ENCODE measurements at regions not wholly inside any gene's neighbourhood (a gene's known extent, or its start where the extent isn't known, plus 50 kb on each side); places are given as distances from the start of the nearest gene placed in this dataset.

DNA sequence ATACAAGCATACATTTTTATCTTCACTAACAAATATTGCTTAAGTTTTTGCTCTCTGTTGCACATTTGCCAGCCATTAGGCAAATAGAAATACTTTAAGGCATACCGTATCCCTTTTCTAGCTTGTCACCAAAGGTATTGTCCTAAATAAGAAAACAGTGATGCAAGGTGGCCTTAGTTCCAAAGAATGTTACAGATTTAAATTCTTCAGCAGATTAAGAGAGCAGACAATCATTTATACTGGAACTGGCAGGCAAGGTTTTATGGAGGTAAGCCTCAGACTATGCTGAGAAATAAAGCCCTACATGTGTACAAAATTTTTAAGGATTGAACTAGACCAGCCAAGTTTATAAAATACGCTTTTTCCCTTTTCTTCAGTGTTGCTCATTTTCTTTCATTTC lies 247.8 kb downstream of the IZUMO3 start:
- no peak overlapping the region for H3K4me3 ChIP-seq (ENCODE audit: low read depth, low read length)
- no peak for DNase-seq (ENCODE audit: low read depth)
- TF ChIP-seq, protein P1, sequence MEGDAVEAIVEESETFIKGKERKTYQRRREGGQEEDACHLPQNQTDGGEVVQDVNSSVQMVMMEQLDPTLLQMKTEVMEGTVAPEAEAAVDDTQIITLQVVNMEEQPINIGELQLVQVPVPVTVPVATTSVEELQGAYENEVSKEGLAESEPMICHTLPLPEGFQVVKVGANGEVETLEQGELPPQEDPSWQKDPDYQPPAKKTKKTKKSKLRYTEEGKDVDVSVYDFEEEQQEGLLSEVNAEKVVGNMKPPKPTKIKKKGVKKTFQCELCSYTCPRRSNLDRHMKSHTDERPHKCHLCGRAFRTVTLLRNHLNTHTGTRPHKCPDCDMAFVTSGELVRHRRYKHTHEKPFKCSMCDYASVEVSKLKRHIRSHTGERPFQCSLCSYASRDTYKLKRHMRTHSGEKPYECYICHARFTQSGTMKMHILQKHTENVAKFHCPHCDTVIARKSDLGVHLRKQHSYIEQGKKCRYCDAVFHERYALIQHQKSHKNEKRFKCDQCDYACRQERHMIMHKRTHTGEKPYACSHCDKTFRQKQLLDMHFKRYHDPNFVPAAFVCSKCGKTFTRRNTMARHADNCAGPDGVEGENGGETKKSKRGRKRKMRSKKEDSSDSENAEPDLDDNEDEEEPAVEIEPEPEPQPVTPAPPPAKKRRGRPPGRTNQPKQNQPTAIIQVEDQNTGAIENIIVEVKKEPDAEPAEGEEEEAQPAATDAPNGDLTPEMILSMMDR (IDR thresholded peaks at IDR 0.05; ENCODE audit: control insufficient read depth, extremely low read depth, insufficient read depth), result no peak

- TF ChIP-seq, protein P1 (IDR thresholded peaks at IDR 0.05; ENCODE audit: control insufficient read depth, extremely low read depth, insufficient read depth), result no peak
- DNase-seq (ENCODE audit: low read depth), result no peak
- no peak overlapping the region for H3K4me3 ChIP-seq (ENCODE audit: low read depth, low read length)
Observed at GRCh38 chr9:24296124-24296523, 249.6 kb downstream of the IZUMO3 start.

GRCh38 chr9:24293386-24293785 lies 252.3 kb downstream of the IZUMO3 start:
- no peak overlapping the region for H3K4me3 ChIP-seq (ENCODE audit: low read depth, low read length)
- DNase-seq (ENCODE audit: low read depth), result no peak
- TF ChIP-seq, protein P1 (IDR thresholded peaks at IDR 0.05; ENCODE audit: control insufficient read depth, extremely low read depth, insufficient read depth), result no peak

- TF ChIP-seq, protein P1 (IDR thresholded peaks at IDR 0.05; ENCODE audit: control insufficient read depth, extremely low read depth, insufficient read depth), result no peak
- no peak for DNase-seq (ENCODE audit: low read depth)
Observed at GRCh38 chr9:24286761-24287160, 258.9 kb downstream of the IZUMO3 start.

GRCh38 chr9:24258626-24259025 lies 287.1 kb downstream of the IZUMO3 start:
- TF ChIP-seq, protein P1 (IDR thresholded peaks at IDR 0.05; ENCODE audit: control insufficient read depth, extremely low read depth, insufficient read depth), result no peak
- no peak overlapping the region for H3K4me3 ChIP-seq (ENCODE audit: low read depth, low read length)
- DNase-seq (ENCODE audit: low read depth), result no peak

More at GRCh38 chr9:24286761-24287160, 258.9 kb downstream of the IZUMO3 start:
- H3K4me3 ChIP-seq (ENCODE audit: low read depth, low read length), result no peak overlapping the region

DNA sequence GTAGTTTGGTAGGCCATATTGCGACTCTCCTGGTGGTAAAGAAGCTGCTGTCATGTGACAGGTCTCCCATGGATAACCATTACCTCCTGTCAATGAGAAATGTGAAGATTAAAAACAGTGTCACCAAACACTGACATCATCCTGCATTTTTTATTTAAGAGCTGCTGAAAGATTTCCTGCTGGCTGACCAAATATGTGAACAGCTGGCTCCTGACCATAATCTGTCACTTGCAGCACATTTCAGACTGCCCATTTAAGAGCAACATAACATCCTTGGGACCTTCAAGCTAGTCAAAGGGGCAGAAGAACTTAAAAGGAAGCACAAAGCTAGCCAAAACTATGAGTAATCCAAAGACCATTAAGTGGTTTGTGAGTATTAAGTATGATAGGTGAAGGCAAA lies 288.0 kb downstream of the IZUMO3 start:
- H3K4me3 ChIP-seq (ENCODE audit: low read depth, low read length), result no peak overlapping the region
- no peak for DNase-seq (ENCODE audit: low read depth)
- TF ChIP-seq, protein P1 (IDR thresholded peaks at IDR 0.05; ENCODE audit: control insufficient read depth, extremely low read depth, insufficient read depth), result no peak

DNA sequence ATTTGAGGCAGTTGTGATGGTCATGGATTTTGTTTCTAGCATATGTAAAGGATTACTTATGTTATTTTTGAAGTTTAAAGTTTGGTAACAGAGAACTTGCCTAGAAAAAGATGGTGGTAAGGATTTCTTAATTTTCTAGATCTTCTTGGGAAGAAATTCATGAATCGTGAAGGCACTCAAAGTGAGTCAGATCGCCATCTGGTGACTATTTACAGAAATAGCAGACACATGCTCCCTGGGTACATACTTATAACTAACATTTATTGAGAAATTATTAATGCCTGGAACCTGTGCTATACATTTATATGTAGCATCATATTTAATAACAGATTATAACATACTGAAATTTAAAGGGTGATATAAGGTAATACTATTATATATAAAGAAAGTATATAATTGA lies 299.7 kb downstream of the IZUMO3 start:
- TF ChIP-seq, protein P1 (IDR thresholded peaks at IDR 0.05; ENCODE audit: control insufficient read depth, extremely low read depth, insufficient read depth), result peak; percentile 62
- H3K4me3 ChIP-seq (ENCODE audit: low read depth, low read length), result no peak overlapping the region
- DNase-seq (ENCODE audit: low read depth), result peak; percentile 30
